H9 (cell line): ENCODE measurements at regions not wholly inside any gene's neighbourhood (a gene's known extent, or its start where the extent isn't known, plus 50 kb on each side); places are given as distances from the start of the nearest gene placed in this dataset.
A peak's percentile ranks its signal among the peaks of the same experiment; 100 is the strongest.

Source experiments
- DNase-seq: peaks from one replicate; pipeline ENCODE4 v3.0.0-alpha.2; 2017
- H2AFZ ChIP-seq: one replicate; pipeline ENCODE4 v1.6.1; 2013; ENCODE audit warnings: mild to moderate bottlenecking, low read length, control low read depth, moderate library complexity
- H2AK5ac ChIP-seq: 2 replicates; pipeline ENCODE4 v1.6.1; 2013; ENCODE audit warnings: low read length, control low read depth, mixed read lengths; ENCODE audit not compliant: insufficient read length
- H2BK120ac ChIP-seq: one replicate; pipeline ENCODE4 v1.6.1; 2013; ENCODE audit warnings: low read depth, mild to moderate bottlenecking, low read length, control low read depth, inconsistent platforms; ENCODE audit not compliant: poor library complexity, severe bottlenecking
- H2BK12ac ChIP-seq: 2 replicates; pipeline ENCODE4 v1.6.1; 2013; ENCODE audit warnings: low read length, control low read depth, mixed read lengths, low read depth; ENCODE audit not compliant: insufficient read length
- H2BK15ac ChIP-seq: 2 replicates; pipeline ENCODE4 v1.6.1; 2013; ENCODE audit warnings: low read depth, low read length, control low read depth
- H2BK20ac ChIP-seq: one replicate; pipeline ENCODE4 v1.6.1; 2013; ENCODE audit warnings: low read depth, mild to moderate bottlenecking, low read length, control low read depth, inconsistent platforms; ENCODE audit not compliant: poor library complexity, severe bottlenecking
- H2BK5ac ChIP-seq: 2 replicates; pipeline ENCODE4 v1.6.1; 2013; ENCODE audit warnings: low read length, control low read depth, mixed read lengths; ENCODE audit not compliant: insufficient read length
- H3K14ac ChIP-seq: 2 replicates; pipeline ENCODE4 v1.6.1; 2013; ENCODE audit warnings: low read length, control low read depth; ENCODE audit not compliant: insufficient read depth
- H3K18ac ChIP-seq: 2 replicates; pipeline ENCODE4 v1.6.1; 2013; ENCODE audit warnings: low read depth, mild to moderate bottlenecking, mixed read lengths, low read length, control low read depth; ENCODE audit not compliant: insufficient read length
- H3K23ac ChIP-seq: 2 replicates; pipeline ENCODE4 v1.6.1; 2013; ENCODE audit warnings: low read length, control low read depth, mixed read lengths, low read depth; ENCODE audit not compliant: insufficient read length
- H3K23me2 ChIP-seq: 2 replicates; pipeline ENCODE4 v1.6.1; 2013; ENCODE audit warnings: low read depth, mild to moderate bottlenecking, mixed read lengths, low read length, control low read depth; ENCODE audit not compliant: insufficient read length, poor library complexity, severe bottlenecking
- H3K27ac ChIP-seq: 2 replicates; pipeline ENCODE4 v1.5.1; 2013; ENCODE audit warnings: low read length, control low read depth, mixed read lengths, low read depth; ENCODE audit not compliant: insufficient read length
- H3K27me3 ChIP-seq: 2 replicates; pipeline ENCODE4 v1.6.1; 2013; ENCODE audit warnings: low read length, control low read depth, inconsistent platforms; ENCODE audit not compliant: insufficient read depth
- H3K4ac ChIP-seq: 2 replicates; pipeline ENCODE4 v1.6.1; 2013; ENCODE audit warnings: low read depth, mild to moderate bottlenecking, control low read depth, inconsistent platforms, low read length, moderate library complexity
- H3K4me1 ChIP-seq: 2 replicates; pipeline ENCODE4 v1.6.1; 2013; ENCODE audit warnings: low read length, control low read depth, inconsistent platforms; ENCODE audit not compliant: insufficient read depth
- H3K4me2 ChIP-seq: 2 replicates; pipeline ENCODE4 v1.6.1; 2013; ENCODE audit warnings: low read length, control low read depth, mixed read lengths; ENCODE audit not compliant: insufficient read length, insufficient read depth
- H3K56ac ChIP-seq: 2 replicates; pipeline ENCODE4 v1.6.1; 2013; ENCODE audit warnings: low read depth, mild to moderate bottlenecking, mixed read lengths, low read length, control low read depth; ENCODE audit not compliant: insufficient read length
- H3K79me1 ChIP-seq: 2 replicates; pipeline ENCODE4 v1.6.1; 2013; ENCODE audit warnings: low read depth, mild to moderate bottlenecking, moderate library complexity, low read length, control low read depth, inconsistent platforms; ENCODE audit not compliant: insufficient read depth, poor library complexity, severe bottlenecking
- H3K79me2 ChIP-seq: 2 replicates; pipeline ENCODE4 v1.6.1; 2013; ENCODE audit warnings: low read length, control low read depth, inconsistent platforms; ENCODE audit not compliant: insufficient read depth
- H3K9ac ChIP-seq: 2 replicates; pipeline ENCODE4 v1.6.1; 2013; ENCODE audit warnings: low read length, control low read depth, mixed read lengths; ENCODE audit not compliant: insufficient read length; ENCODE audit errors: extremely low read depth
- H3K9me3 ChIP-seq: one replicate; pipeline ENCODE4 v1.6.1; 2013; ENCODE audit warnings: low read depth, low read length, inconsistent platforms; ENCODE audit not compliant: control insufficient read depth
- H3T11ph ChIP-seq: one replicate; pipeline ENCODE4 v1.6.1; 2013; ENCODE audit warnings: mild to moderate bottlenecking, low read length, control low read depth, inconsistent platforms
- H4K20me1 ChIP-seq: one replicate; pipeline ENCODE4 v1.6.1; 2013; ENCODE audit not compliant: control insufficient read depth, insufficient read length, insufficient read depth
- H4K5ac ChIP-seq: 2 replicates; pipeline ENCODE4 v1.6.1; 2013; ENCODE audit warnings: low read depth, mild to moderate bottlenecking, mixed read lengths, low read length, control low read depth; ENCODE audit not compliant: insufficient read length
- H4K8ac ChIP-seq: replicated peaks from 2 replicates; pipeline ENCODE4 v1.6.1; 2013; ENCODE audit warnings: low read length, control low read depth, mixed read lengths, low read depth; ENCODE audit not compliant: insufficient read length
- H4K91ac ChIP-seq: 2 replicates; pipeline ENCODE4 v1.6.1; 2013; ENCODE audit warnings: low read depth, mild to moderate bottlenecking, moderate library complexity, mixed read lengths, low read length, control low read depth; ENCODE audit not compliant: insufficient read length
- H3K27ac Mint-ChIP-seq, 3 experiments: 2 replicates in 2 of 3; 3 replicates in 1 of 3; pipeline ENCODE4 v1.8.0; 2020 to 2021; ENCODE audit warnings: mixed read lengths in 3 of 3, mild to moderate bottlenecking in 1 of 3, moderate library complexity in 1 of 3
- H3K27me3 Mint-ChIP-seq: 2 replicates; pipeline ENCODE4 v1.8.0; 2021; ENCODE audit warnings: low read depth, mild to moderate bottlenecking, moderate library complexity, mixed read lengths
- H3K36me3 Mint-ChIP-seq, 3 experiments: 2 replicates in 2 of 3; 3 replicates in 1 of 3; pipeline ENCODE4 v1.8.0; 2020 to 2021; ENCODE audit warnings: low read depth in 3 of 3, mixed read lengths in 3 of 3; ENCODE audit not compliant: insufficient read depth in 1 of 3
- H3K4me1 Mint-ChIP-seq, 2 experiments: 2 replicates each; pipeline ENCODE4 v1.8.0; 2020; ENCODE audit warnings: mixed read lengths in 2 of 2
- H3K4me3 Mint-ChIP-seq, 2 experiments: 2 replicates in 1 of 2; 3 replicates in 1 of 2; pipeline ENCODE4 v1.8.0; 2020 to 2021; ENCODE audit warnings: mild to moderate bottlenecking in 2 of 2, mixed read lengths in 2 of 2, moderate library complexity in 1 of 2
- H3K9me3 Mint-ChIP-seq, 2 experiments: 2 replicates in 1 of 2; 3 replicates in 1 of 2; pipeline ENCODE4 v1.8.0; 2020; ENCODE audit warnings: mild to moderate bottlenecking in 2 of 2, mixed read lengths in 2 of 2, moderate library complexity in 1 of 2
- WGBS: extraction: QIAGEN DNeasy Blood & Tissue Kit; methylation state at CpG from one replicate; pipeline ENCODE4 v1.1.7; 2013; ENCODE audit warnings: missing lambda C conversion rate, low lambda C conversion rate, mixed read lengths; ENCODE audit not compliant: insufficient read length; ENCODE audit errors: extremely low coverage; 5-methylcytosine and 5-hydroxymethylcytosine counted together
- TF ChIP-seq, protein P1 (sequence below): fragments of 200-600 bp; sonication (generic); conservative IDR thresholded peaks from 3 replicates; pipeline ENCODE4 v1.8.0; 2021; ENCODE audit warnings: antibody characterized with exemption, mild to moderate bottlenecking

DNA sequence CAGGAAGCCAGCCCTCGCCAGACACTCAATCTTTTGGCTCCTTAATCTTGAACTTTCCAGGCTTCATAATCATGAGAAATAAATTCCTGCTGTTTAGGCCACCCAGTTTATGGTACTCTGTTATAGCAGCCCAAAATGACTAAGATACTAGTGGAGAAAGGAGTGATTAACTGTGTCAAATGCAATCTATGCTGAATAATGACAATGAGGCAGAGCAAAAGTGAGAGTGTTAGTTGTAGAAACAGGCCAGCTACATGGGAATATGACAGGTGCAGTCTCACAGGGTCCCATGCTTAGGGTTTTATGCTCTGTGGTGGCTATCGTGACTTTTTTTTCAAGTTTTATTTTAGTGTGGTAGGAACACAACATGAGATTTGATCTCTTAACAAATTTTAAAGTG is 888.8 kb downstream of the TTLL7 start:
- Histone ChIP-seq H2BK12ac (no peak overlapping the region), H3K79me1 (no peaks in the 10 kb centered on the region), H3K23ac (no peak overlapping the region), H3K9me3 (no peaks in the 10 kb centered on the region), H2BK15ac (no peak overlapping the region), H3K4me1 (peaks cover 4% of the 10 kb centered on the region; the same call in 1 of the 2 replicates), H4K91ac (no peak overlapping the region), H2AFZ (no peak overlapping the region), H3K27me3 (no peaks in the 10 kb centered on the region), H3K79me2 (no peaks in the 10 kb centered on the region), H4K20me1 (no peaks in the 10 kb centered on the region), H3K56ac (no peak overlapping the region), H3K4ac (no peak overlapping the region), H3K18ac (no peak overlapping the region), H2AK5ac (no peak overlapping the region), H3K14ac (no peak overlapping the region), H3K27ac (no peak overlapping the region), H3K9ac (no peak overlapping the region), H4K5ac (no peak overlapping the region), H2BK120ac (no peak overlapping the region), H2BK5ac (no peak overlapping the region), H4K8ac (no peak overlapping the region), H3K4me2 (no peak overlapping the region), H2BK20ac (no peak overlapping the region), H3K23me2 (no peaks in the 10 kb centered on the region), H3T11ph (no peak overlapping the region)
- Mint-ChIP-seq H3K4me1 (peaks cover 17 to 24% of the 10 kb centered on the region in 2 experiments), H3K4me3 (no peak overlapping the region), H3K27me3 (no peaks in the 10 kb centered on the region), H3K9me3 (no peaks in the 10 kb centered on the region), H3K36me3 (no peaks in the 10 kb centered on the region), H3K27ac (peak overlapping the region in 1 of 3 experiments; percentile 34; a peak in 1 of 7 replicates)
- WGBS = no CpG with 5 or more reads among the region's 2 CpGs
- DNase-seq = no peak
- TF ChIP-seq, protein P1, sequence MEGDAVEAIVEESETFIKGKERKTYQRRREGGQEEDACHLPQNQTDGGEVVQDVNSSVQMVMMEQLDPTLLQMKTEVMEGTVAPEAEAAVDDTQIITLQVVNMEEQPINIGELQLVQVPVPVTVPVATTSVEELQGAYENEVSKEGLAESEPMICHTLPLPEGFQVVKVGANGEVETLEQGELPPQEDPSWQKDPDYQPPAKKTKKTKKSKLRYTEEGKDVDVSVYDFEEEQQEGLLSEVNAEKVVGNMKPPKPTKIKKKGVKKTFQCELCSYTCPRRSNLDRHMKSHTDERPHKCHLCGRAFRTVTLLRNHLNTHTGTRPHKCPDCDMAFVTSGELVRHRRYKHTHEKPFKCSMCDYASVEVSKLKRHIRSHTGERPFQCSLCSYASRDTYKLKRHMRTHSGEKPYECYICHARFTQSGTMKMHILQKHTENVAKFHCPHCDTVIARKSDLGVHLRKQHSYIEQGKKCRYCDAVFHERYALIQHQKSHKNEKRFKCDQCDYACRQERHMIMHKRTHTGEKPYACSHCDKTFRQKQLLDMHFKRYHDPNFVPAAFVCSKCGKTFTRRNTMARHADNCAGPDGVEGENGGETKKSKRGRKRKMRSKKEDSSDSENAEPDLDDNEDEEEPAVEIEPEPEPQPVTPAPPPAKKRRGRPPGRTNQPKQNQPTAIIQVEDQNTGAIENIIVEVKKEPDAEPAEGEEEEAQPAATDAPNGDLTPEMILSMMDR = no peak
